ENCODE measurements at regions not wholly inside any gene's neighbourhood (a gene's known extent, or its start where the extent isn't known, plus 50 kb on each side); places are given as distances from the start of the nearest gene placed in this dataset.

DNA sequence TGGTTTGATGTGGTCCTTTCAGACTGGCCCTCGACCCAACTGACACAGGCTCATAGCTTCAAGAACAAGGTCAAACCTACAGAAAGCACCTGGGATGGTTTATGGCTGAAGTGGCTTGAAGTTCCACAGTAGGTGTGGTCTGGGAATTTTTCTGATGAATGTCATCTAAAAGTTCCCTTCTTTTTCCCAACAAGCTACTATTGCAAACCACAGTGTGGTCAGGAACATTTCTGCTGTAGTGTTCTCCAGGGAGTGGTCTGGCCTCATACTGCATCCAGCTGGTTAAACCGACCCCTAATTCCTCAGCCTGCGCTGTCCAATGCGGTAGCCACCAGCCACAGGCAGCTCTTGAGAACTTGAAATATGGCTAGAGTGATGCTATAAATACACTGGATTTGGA is 92.7 kb downstream of the FAM124B start:
- DNase-seq: no peak
- H3K36me3 Mint-ChIP-seq (ENCODE audit: low read depth): no peaks in the 10 kb centered on the region
- no peak overlapping the region for H3K4me3 Mint-ChIP-seq
- no peaks in the 10 kb centered on the region for H3K9me3 Mint-ChIP-seq
- no peak overlapping the region for H3K27ac Mint-ChIP-seq
- peaks cover 3% of the 10 kb centered on the region for H3K27me3 Mint-ChIP-seq (ENCODE audit: low read depth, poor library complexity)
- H3K4me1 Mint-ChIP-seq: peaks cover 13% of the 10 kb centered on the region
- TF ChIP-seq, protein P1, sequence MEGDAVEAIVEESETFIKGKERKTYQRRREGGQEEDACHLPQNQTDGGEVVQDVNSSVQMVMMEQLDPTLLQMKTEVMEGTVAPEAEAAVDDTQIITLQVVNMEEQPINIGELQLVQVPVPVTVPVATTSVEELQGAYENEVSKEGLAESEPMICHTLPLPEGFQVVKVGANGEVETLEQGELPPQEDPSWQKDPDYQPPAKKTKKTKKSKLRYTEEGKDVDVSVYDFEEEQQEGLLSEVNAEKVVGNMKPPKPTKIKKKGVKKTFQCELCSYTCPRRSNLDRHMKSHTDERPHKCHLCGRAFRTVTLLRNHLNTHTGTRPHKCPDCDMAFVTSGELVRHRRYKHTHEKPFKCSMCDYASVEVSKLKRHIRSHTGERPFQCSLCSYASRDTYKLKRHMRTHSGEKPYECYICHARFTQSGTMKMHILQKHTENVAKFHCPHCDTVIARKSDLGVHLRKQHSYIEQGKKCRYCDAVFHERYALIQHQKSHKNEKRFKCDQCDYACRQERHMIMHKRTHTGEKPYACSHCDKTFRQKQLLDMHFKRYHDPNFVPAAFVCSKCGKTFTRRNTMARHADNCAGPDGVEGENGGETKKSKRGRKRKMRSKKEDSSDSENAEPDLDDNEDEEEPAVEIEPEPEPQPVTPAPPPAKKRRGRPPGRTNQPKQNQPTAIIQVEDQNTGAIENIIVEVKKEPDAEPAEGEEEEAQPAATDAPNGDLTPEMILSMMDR (IDR thresholded peaks at IDR 0.05): no peak

DNA sequence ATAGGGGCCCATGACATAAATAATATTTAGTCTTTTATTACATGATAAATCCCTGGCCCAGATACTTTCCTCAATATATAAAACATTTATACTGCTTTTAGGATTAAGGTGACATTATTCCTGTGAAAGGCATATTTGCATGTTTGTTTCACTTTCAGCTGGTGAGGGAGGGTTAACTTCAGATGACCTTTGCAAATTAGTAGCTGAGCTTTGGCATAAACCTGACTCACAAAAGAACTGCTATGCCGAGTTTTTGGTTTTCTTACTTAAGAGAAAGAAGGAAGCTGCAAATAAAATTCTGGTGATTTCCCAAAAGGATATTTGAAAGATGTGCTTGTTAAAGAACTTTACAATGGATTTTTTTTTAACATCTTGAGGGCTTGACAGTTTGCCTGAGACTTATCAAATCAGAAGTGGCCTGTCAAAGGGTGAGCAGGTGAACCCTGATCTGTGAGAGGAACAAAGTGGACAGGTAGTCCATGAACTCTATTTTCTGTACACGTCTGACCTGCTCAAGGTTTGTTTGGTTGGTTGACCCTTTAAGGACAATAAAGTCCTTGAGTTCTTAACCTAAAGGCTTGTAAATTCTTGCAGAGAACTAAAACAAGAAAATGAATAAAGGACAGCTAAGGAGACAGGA is 93.5 kb downstream of the FAM124B start:
- H3K9me3 Mint-ChIP-seq: no peaks in the 10 kb centered on the region
- DNase-seq: no peak
- H3K4me3 Mint-ChIP-seq: no peak overlapping the region
- TF ChIP-seq, protein P1 (IDR thresholded peaks at IDR 0.05): no peak
- H3K27me3 Mint-ChIP-seq (ENCODE audit: low read depth, poor library complexity): peaks cover 3% of the 10 kb centered on the region
- no peak overlapping the region for H3K27ac Mint-ChIP-seq
- H3K4me1 Mint-ChIP-seq: peaks cover 13% of the 10 kb centered on the region
- no peaks in the 10 kb centered on the region for H3K36me3 Mint-ChIP-seq (ENCODE audit: low read depth)

DNA sequence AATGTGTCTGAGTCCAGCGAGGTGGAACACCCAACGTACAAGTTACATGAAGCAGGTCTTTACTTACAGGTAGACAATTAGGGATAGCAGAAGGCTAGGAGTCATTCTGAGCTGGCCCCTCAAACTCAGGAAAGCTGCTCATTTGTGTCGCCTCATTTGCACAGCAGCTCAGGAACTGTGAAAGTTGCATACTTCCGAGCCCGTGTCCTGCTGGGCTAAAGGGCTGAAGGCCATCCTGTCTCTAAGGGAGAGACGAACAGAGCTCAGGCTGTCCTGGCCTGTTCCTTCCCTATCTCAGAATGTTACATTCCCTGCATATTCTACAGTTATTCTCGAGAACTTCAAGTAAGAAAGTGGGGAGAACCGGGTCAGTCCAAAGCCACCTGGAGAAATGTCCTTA is 99.0 kb downstream of the FAM124B start:
- Mint-ChIP-seq H3K4me3 (no peak overlapping the region), H3K9me3 (peaks cover 2% of the 10 kb centered on the region), H3K36me3 (ENCODE audit: low read depth) (no peaks in the 10 kb centered on the region), H3K27ac (no peak overlapping the region), H3K4me1 (no peaks in the 10 kb centered on the region), H3K27me3 (ENCODE audit: low read depth, poor library complexity) (no peaks in the 10 kb centered on the region)
- TF ChIP-seq, protein P1 (IDR thresholded peaks at IDR 0.05): no peak
- no peak for DNase-seq

DNA sequence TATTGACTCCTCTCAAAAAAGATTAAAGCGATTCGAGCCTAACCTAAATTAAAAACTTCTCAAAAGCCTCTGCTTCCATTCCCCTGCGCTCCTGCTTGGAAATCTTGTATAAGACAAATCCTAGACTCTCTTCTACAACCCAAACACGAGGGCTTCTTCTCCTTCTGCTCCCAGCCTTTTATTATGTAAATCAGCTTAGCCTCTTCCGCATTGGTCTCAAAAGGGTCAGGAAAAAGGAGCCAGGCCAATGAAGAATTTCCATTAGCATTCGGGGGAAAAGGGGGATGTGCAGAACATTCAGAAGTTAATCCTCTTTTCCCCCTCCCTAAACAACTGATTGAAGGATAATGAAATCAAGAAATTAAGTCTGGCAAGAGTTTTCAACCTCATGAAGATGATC is 107.9 kb downstream of the FAM124B start:
- no peak for DNase-seq
- Mint-ChIP-seq H3K27me3 (ENCODE audit: low read depth, poor library complexity) (peaks cover 3% of the 10 kb centered on the region), H3K4me1 (no peaks in the 10 kb centered on the region), H3K9me3 (peaks cover 24% of the 10 kb centered on the region), H3K36me3 (ENCODE audit: low read depth) (no peaks in the 10 kb centered on the region), H3K27ac (no peak overlapping the region), H3K4me3 (no peak overlapping the region)
- TF ChIP-seq, protein P1 (IDR thresholded peaks at IDR 0.05): no peak

DNA sequence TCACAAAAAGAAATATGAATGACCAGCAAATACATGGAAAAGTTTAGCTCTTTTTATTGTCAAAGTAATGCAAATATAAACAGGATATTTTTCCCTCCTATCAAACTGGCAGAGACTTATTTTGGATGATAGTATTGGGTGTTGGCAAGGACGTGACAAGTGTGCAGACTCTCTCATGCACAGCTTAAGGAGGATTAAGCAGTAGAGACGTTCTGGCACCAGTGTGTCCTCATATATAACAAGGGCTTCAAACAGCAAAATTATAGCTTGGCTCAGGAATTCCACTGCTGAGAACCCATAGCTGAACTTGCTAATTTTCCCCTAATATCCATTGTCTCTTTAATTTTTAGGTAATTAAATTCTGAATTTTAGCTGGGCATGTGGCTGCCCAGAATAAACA is 114.4 kb downstream of the FAM124B start:
- H3K9me3 Mint-ChIP-seq: no peaks in the 10 kb centered on the region
- H3K4me1 Mint-ChIP-seq: no peaks in the 10 kb centered on the region
- no peak overlapping the region for H3K4me3 Mint-ChIP-seq
- H3K27ac Mint-ChIP-seq: no peak overlapping the region
- DNase-seq: no peak
- TF ChIP-seq, protein P1 (IDR thresholded peaks at IDR 0.05): no peak
- no peaks in the 10 kb centered on the region for H3K27me3 Mint-ChIP-seq (ENCODE audit: low read depth, poor library complexity)
- H3K36me3 Mint-ChIP-seq (ENCODE audit: low read depth): no peaks in the 10 kb centered on the region

DNA sequence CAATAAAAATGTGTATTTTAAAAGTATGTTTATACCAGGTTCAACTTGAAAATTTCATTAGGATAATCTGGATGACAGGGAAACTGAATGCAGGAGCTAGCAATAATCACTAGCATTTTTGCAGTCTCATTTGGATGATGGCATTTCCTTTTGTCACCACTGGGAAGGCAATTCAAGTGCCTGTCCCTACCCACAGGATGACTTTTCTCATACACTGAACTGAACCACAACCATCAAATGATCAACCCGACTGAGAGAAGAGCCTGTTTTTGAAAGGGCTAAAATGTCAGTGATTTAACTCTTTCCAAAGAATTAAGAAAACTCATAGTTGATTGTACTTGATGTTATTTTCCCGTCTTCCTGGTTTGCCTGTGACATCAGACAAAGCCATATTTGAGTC is 115.0 kb downstream of the FAM124B start:
- no peaks in the 10 kb centered on the region for H3K4me1 Mint-ChIP-seq

More for the DNA sequence above, 115.0 kb downstream of the FAM124B start:
- Mint-ChIP-seq H3K27me3 (ENCODE audit: low read depth, poor library complexity) (peaks cover 5% of the 10 kb centered on the region), H3K36me3 (ENCODE audit: low read depth) (no peaks in the 10 kb centered on the region), H3K9me3 (no peaks in the 10 kb centered on the region), H3K27ac (no peak overlapping the region), H3K4me3 (no peak overlapping the region)
- TF ChIP-seq, protein P1 (IDR thresholded peaks at IDR 0.05): no peak
- no peak for DNase-seq
